ENCODE measurements at regions not wholly inside any gene's neighbourhood (a gene's known extent, or its start where the extent isn't known, plus 50 kb on each side); places are given as distances from the start of the nearest gene placed in this dataset.

GRCh38 chr22:48078825-48079224 lies 1316.4 kb downstream of the TBC1D22A start:
- no peaks in the 10 kb centered on the region for H3K9me2 ChIP-seq (replicated peaks; ENCODE audit: insufficient read depth, low read length)
- H4K20me1 ChIP-seq (ENCODE audit: insufficient read depth, low read length), result no peaks in the 10 kb centered on the region
- peaks cover 22% of the 10 kb centered on the region for H3K4me1 ChIP-seq (ENCODE audit: low read length)
- H3K4me2 ChIP-seq (ENCODE audit: low read depth, low read length), result peak overlapping the region; percentile 11; the same call in 1 of the 2 replicates
- H3K36me3 ChIP-seq (replicated peaks; ENCODE audit: insufficient read depth, low read length), result no peaks in the 10 kb centered on the region
- no peak overlapping the region for H2AFZ ChIP-seq (ENCODE audit: low read length)
- H3K9ac ChIP-seq (ENCODE audit: low read length), result no peak overlapping the region
- H3K79me2 ChIP-seq (ENCODE audit: low read length), result no peaks in the 10 kb centered on the region
- H3K4me3 ChIP-seq (ENCODE audit: low read length), result no peak overlapping the region
- H3K9me3 ChIP-seq (replicated peaks; ENCODE audit: insufficient read depth, low read length), result no peaks in the 10 kb centered on the region
- peak overlapping the region; percentile 81; the same call in 1 of the 2 replicates for H3K27ac ChIP-seq (ENCODE audit: low read length)
- no peak for TF ChIP-seq CTCF (IDR thresholded peaks at IDR 0.05; ENCODE audit: low read length)
- no peak for TF ChIP-seq EZH2 (optimal IDR thresholded peaks at IDR 0.05; ENCODE audit: low read depth, low read length)
- TF ChIP-seq EZH2phosphoT487 (IDR thresholded peaks at IDR 0.05; ENCODE audit: low read length), result no peak
- H3F3A ChIP-seq (ENCODE audit: insufficient read depth, low read length), result 0 out of 2 replicates have a peak, but pooled peaks cover 11% of the 10 kb centered on the region
- peaks cover 15% of the 10 kb centered on the region; the same call in 1 of the 2 replicates for H3K27me3 ChIP-seq (replicated peaks; ENCODE audit: insufficient read depth, low read length)
- DNase-seq, result no peak

- Histone ChIP-seq H3K9me3 (replicated peaks; ENCODE audit: insufficient read depth, low read length) (no peaks in the 10 kb centered on the region), H3F3A (ENCODE audit: insufficient read depth, low read length) (0 out of 2 replicates have a peak, but pooled peaks cover 11% of the 10 kb centered on the region), H4K20me1 (ENCODE audit: insufficient read depth, low read length) (no peaks in the 10 kb centered on the region), H3K36me3 (replicated peaks; ENCODE audit: insufficient read depth, low read length) (no peaks in the 10 kb centered on the region), H3K79me2 (ENCODE audit: low read length) (no peaks in the 10 kb centered on the region), H3K4me3 (ENCODE audit: low read length) (no peak overlapping the region), H2AFZ (ENCODE audit: low read length) (no peak overlapping the region), H3K9ac (ENCODE audit: low read length) (no peak overlapping the region), H3K27me3 (replicated peaks; ENCODE audit: insufficient read depth, low read length) (peaks cover 7% of the 10 kb centered on the region; the same call in 1 of the 2 replicates), H3K4me2 (ENCODE audit: low read depth, low read length) (no peak overlapping the region), H3K27ac (ENCODE audit: low read length) (no peak overlapping the region), H3K9me2 (replicated peaks; ENCODE audit: insufficient read depth, low read length) (no peaks in the 10 kb centered on the region), H3K4me1 (ENCODE audit: low read length) (peaks cover 13% of the 10 kb centered on the region)
- DNase-seq, result no peak
- TF ChIP-seq CTCF (IDR thresholded peaks at IDR 0.05; ENCODE audit: low read length), result no peak
- no peak for TF ChIP-seq EZH2 (optimal IDR thresholded peaks at IDR 0.05; ENCODE audit: low read depth, low read length)
- no peak for TF ChIP-seq EZH2phosphoT487 (IDR thresholded peaks at IDR 0.05; ENCODE audit: low read length)
Observed at GRCh38 chr22:48077699-48078098, 1315.2 kb downstream of the TBC1D22A start.

- Histone ChIP-seq H4K20me1 (ENCODE audit: insufficient read depth, low read length) (no peaks in the 10 kb centered on the region), H3K27ac (ENCODE audit: low read length) (no peak overlapping the region), H3K4me1 (ENCODE audit: low read length) (peaks cover 13% of the 10 kb centered on the region), H3K9me2 (replicated peaks; ENCODE audit: insufficient read depth, low read length) (no peaks in the 10 kb centered on the region), H3K36me3 (replicated peaks; ENCODE audit: insufficient read depth, low read length) (no peaks in the 10 kb centered on the region), H3K27me3 (replicated peaks; ENCODE audit: insufficient read depth, low read length) (no peaks in the 10 kb centered on the region), H2AFZ (ENCODE audit: low read length) (no peak overlapping the region), H3F3A (ENCODE audit: insufficient read depth, low read length) (0 out of 2 replicates have a peak, but pooled peaks cover 11% of the 10 kb centered on the region), H3K79me2 (ENCODE audit: low read length) (no peaks in the 10 kb centered on the region), H3K9ac (ENCODE audit: low read length) (no peak overlapping the region), H3K9me3 (replicated peaks; ENCODE audit: insufficient read depth, low read length) (no peaks in the 10 kb centered on the region), H3K4me2 (ENCODE audit: low read depth, low read length) (no peak overlapping the region), H3K4me3 (ENCODE audit: low read length) (no peak overlapping the region)
- TF ChIP-seq CTCF (IDR thresholded peaks at IDR 0.05; ENCODE audit: low read length) (no peak), EZH2phosphoT487 (IDR thresholded peaks at IDR 0.05; ENCODE audit: low read length) (no peak), EZH2 (optimal IDR thresholded peaks at IDR 0.05; ENCODE audit: low read depth, low read length) (no peak)
- DNase-seq, result no peak
Observed at GRCh38 chr22:48076008-48076407, 1313.6 kb downstream of the TBC1D22A start.

All from MM.1S (cell line).